Nephron progenitor cell (in vitro differentiated cells): ENCODE measurements at regions not wholly inside any gene's neighbourhood (a gene's known extent, or its start where the extent isn't known, plus 50 kb on each side); places are given as distances from the start of the nearest gene placed in this dataset.

ENCODE experiments used
- DNase-seq: peaks from one replicate; pipeline ENCODE4 v3.0.0; 2021
- H3K27ac Mint-ChIP-seq: 2 replicates; pipeline ENCODE4 v1.8.0; 2021; ENCODE audit warnings: mild to moderate bottlenecking, moderate library complexity, mixed read lengths
- H3K27me3 Mint-ChIP-seq: 2 replicates; pipeline ENCODE4 v1.8.0; 2021; ENCODE audit warnings: mild to moderate bottlenecking, low read depth, mixed read lengths; ENCODE audit not compliant: poor library complexity
- H3K36me3 Mint-ChIP-seq: 2 replicates; pipeline ENCODE4 v1.8.0; 2021; ENCODE audit warnings: low read depth, mixed read lengths
- H3K4me1 Mint-ChIP-seq: 2 replicates; pipeline ENCODE4 v1.8.0; 2021; ENCODE audit warnings: mixed read lengths
- H3K4me3 Mint-ChIP-seq: 2 replicates; pipeline ENCODE4 v1.8.0; 2021; ENCODE audit warnings: mild to moderate bottlenecking, moderate library complexity, mixed read lengths
- H3K9me3 Mint-ChIP-seq: 2 replicates; pipeline ENCODE4 v1.8.0; 2021; ENCODE audit warnings: mild to moderate bottlenecking, moderate library complexity, mixed read lengths
- TF ChIP-seq, protein P1 (sequence below): fragments of 200-600 bp; sonication (generic); IDR thresholded peaks from 2 replicates; pipeline ENCODE4 v1.5.0; 2021; ENCODE audit warnings: antibody characterized with exemption

DNA sequence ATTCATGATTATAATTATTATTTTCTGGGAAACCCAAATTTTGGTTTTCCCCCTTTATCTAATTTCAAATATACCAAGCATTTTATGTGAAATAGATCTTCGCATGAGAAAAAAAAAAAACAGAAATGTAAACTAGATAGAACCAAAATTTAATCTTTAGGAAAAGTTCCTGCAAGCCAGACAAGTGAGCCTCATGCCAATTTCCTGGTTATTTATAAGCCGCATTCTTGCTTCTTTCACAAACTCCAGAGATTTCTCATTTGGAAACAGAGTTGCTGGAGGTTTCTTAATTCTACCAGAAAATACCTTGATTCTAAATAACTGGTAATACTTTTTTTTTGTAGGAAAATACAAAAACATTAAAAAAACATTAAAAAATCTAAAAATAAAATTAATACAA is 690.4 kb upstream of the IGFBP3 start:
- TF ChIP-seq, protein P1, sequence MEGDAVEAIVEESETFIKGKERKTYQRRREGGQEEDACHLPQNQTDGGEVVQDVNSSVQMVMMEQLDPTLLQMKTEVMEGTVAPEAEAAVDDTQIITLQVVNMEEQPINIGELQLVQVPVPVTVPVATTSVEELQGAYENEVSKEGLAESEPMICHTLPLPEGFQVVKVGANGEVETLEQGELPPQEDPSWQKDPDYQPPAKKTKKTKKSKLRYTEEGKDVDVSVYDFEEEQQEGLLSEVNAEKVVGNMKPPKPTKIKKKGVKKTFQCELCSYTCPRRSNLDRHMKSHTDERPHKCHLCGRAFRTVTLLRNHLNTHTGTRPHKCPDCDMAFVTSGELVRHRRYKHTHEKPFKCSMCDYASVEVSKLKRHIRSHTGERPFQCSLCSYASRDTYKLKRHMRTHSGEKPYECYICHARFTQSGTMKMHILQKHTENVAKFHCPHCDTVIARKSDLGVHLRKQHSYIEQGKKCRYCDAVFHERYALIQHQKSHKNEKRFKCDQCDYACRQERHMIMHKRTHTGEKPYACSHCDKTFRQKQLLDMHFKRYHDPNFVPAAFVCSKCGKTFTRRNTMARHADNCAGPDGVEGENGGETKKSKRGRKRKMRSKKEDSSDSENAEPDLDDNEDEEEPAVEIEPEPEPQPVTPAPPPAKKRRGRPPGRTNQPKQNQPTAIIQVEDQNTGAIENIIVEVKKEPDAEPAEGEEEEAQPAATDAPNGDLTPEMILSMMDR: no peak
- Mint-ChIP-seq H3K36me3 (no peaks in the 10 kb centered on the region), H3K27ac (no peak overlapping the region), H3K9me3 (no peaks in the 10 kb centered on the region), H3K4me3 (no peak overlapping the region), H3K4me1 (peaks cover 9% of the 10 kb centered on the region), H3K27me3 (peaks cover 3% of the 10 kb centered on the region)
- DNase-seq: no peak

DNA sequence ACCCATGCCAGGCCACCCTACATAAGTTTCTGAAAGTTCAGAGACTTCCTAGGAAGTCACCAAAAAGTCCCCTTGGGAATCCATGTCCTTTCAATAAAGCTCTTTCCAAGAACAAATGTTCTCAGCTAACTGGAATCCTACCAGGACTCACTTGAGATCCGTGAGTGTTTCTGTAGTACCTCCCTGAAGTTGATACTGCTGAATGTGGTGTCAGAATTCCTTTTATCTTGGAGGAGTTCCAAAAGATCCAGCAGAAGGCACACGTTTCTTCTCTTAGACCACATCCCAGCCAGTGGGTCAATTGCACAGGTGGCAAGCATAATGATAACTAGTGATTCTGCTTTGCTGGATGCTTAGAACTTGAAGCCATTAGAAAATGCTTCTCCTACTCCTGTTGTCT is 689.7 kb upstream of the IGFBP3 start:
- TF ChIP-seq, protein P1: no peak
- H3K27me3 Mint-ChIP-seq: peaks cover 7% of the 10 kb centered on the region

DNA sequence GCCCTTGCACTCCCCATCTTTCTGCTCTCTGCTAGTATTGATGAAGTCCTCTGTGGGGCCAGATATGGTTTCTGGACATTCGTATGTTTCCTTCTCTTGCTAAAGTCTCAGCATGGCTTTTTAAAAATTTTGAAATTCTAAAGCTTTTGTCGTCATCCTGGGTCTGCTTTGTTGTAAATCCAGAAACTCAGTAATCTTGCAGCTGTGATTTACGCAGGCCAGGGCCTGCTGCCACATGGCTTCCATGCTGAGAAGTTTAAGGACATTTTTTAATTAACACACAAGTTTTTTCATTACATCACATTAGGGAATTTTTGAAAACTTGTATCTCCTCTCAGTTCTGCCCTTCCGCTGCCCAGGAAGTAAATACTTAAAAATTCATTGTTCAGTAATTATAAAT is 686.1 kb upstream of the IGFBP3 start:
- H3K27ac Mint-ChIP-seq: no peak overlapping the region
- no peaks in the 10 kb centered on the region for H3K9me3 Mint-ChIP-seq

More for the DNA sequence above, 689.7 kb upstream of the IGFBP3 start:
- H3K9me3 Mint-ChIP-seq: no peaks in the 10 kb centered on the region
- no peak for DNase-seq
- H3K4me3 Mint-ChIP-seq: no peak overlapping the region
- H3K4me1 Mint-ChIP-seq: peaks cover 12% of the 10 kb centered on the region
- no peaks in the 10 kb centered on the region for H3K36me3 Mint-ChIP-seq
- no peak overlapping the region for H3K27ac Mint-ChIP-seq

DNA sequence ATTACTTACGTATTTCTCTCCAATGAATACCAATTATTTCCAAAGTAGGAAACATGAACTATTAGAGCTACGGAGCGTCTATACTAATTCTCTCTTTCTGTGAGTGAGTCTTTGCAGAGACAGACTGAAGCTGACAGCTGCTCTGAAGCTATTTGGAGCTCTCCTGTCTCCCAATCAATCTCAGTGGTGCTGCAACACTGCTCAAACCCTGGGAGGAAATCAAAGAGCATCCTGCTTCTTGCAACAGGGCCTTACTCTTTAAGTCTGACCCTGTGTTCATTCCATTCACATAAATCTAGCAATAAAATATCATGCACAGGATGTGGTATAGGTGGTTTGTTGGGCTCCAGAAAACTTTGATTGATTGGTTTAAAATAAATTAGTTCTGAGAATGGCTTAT is 685.7 kb upstream of the IGFBP3 start:
- Mint-ChIP-seq H3K27me3 (peaks cover 4% of the 10 kb centered on the region), H3K4me3 (no peak overlapping the region), H3K27ac (peak overlapping the region; percentile 33), H3K4me1 (peaks cover 19% of the 10 kb centered on the region), H3K9me3 (no peaks in the 10 kb centered on the region), H3K36me3 (no peaks in the 10 kb centered on the region)
- TF ChIP-seq, protein P1: no peak
- DNase-seq: no peak

More for the DNA sequence above, 686.1 kb upstream of the IGFBP3 start:
- Mint-ChIP-seq H3K36me3 (no peaks in the 10 kb centered on the region), H3K4me1 (peaks cover 19% of the 10 kb centered on the region), H3K4me3 (no peak overlapping the region), H3K27me3 (peaks cover 4% of the 10 kb centered on the region)
- TF ChIP-seq, protein P1: no peak
- no peak for DNase-seq

DNA sequence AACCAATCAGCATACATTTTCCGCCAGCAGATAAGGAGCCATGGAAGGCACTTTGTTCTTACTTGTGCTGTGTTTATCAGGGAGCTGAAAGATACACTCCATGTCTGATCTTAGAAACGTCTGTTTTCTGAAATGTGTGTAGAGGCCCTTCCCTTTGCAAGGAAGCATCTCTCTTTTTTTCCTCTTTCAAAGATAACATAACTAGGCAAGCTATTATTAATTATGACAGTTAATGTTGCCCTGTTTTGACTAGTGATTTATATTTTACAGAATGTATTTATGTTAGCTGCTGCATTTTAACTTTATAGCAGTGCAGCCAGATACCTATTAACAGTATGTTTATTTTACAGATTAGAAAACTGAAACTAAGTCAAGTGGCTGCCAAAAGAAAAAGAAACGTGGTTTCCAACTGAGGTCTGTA is 683.2 kb upstream of the IGFBP3 start:
- H3K27me3 Mint-ChIP-seq: peaks cover 4% of the 10 kb centered on the region
- no peaks in the 10 kb centered on the region for H3K9me3 Mint-ChIP-seq
- H3K4me1 Mint-ChIP-seq: peaks cover 28% of the 10 kb centered on the region
- no peak overlapping the region for H3K4me3 Mint-ChIP-seq
- DNase-seq: no peak
- no peak overlapping the region for H3K27ac Mint-ChIP-seq
- TF ChIP-seq, protein P1: no peak
- H3K36me3 Mint-ChIP-seq: no peaks in the 10 kb centered on the region

DNA sequence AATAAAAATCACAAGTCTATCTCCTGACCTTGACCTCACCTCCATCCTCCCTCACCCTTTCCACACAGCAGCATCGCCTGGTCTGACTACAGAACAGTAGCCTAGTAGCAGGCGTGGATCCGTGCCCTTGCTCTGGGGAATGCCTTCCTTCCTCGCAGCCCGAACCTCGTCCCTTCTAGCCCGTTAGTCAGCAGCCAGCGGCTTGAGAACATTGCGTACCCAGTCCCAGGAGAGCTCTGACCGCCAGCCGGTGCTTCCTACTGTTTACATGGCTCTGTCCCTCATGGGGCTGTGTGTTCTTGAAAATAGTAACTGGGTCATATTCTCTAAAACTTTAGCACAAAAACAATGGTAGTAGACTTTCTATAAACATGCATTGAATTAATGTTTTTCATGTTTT is 682.7 kb upstream of the IGFBP3 start:
- DNase-seq: no peak
- TF ChIP-seq, protein P1: no peak
- H3K4me3 Mint-ChIP-seq: no peak overlapping the region
- H3K27ac Mint-ChIP-seq: no peak overlapping the region
- peaks cover 28% of the 10 kb centered on the region for H3K4me1 Mint-ChIP-seq
- peaks cover 4% of the 10 kb centered on the region for H3K27me3 Mint-ChIP-seq
- no peaks in the 10 kb centered on the region for H3K9me3 Mint-ChIP-seq
- no peaks in the 10 kb centered on the region for H3K36me3 Mint-ChIP-seq
